ENCODE measurements at regions not wholly inside any gene's neighbourhood (a gene's known extent, or its start where the extent isn't known, plus 50 kb on each side); places are given as distances from the start of the nearest gene placed in this dataset.

GRCh38 chr12:118571730-118572129 is 195.4 kb downstream of the SUDS3 start:
- Histone ChIP-seq H3K9ac (ENCODE audit: low read length) (no peak overlapping the region), H3K9me3 (ENCODE audit: low read length) (peaks cover 3% of the 10 kb centered on the region), H4K20me1 (ENCODE audit: insufficient read depth) (no peaks in the 10 kb centered on the region), H3K4me3 (ENCODE audit: low read length) (no peak overlapping the region), H3K9me2 (ENCODE audit: insufficient read depth, low read length) (no peaks in the 10 kb centered on the region), H3K27me3 (ENCODE audit: insufficient read depth, low read depth, low read length) (no peaks in the 10 kb centered on the region), H3K27ac (ENCODE audit: low read length) (no peak overlapping the region), H3K79me2 (replicated peaks; ENCODE audit: insufficient read depth, low read length) (no peaks in the 10 kb centered on the region), H3K36me3 (ENCODE audit: insufficient read depth, low read length) (no peaks in the 10 kb centered on the region), H3K4me2 (ENCODE audit: low read length) (no peak overlapping the region), H2AFZ (ENCODE audit: low read depth, low read length) (no peak overlapping the region), H3F3A (ENCODE audit: insufficient read depth, low read length, poor library complexity, severe bottlenecking) (no peaks in the 10 kb centered on the region)
- TF ChIP-seq MXI1 (conservative IDR thresholded peaks at IDR 0.05; ENCODE audit: poor library complexity, severe bottlenecking), result no peak
- no peak for TF ChIP-seq TAF1 (IDR thresholded peaks at IDR 0.05; ENCODE audit: low read depth)
- TF ChIP-seq POLR2AphosphoS5 (IDR thresholded peaks at IDR 0.05), result no peak
- TF ChIP-seq REST (IDR thresholded peaks at IDR 0.05; ENCODE audit: borderline replicate concordance), result no peak
- TF ChIP-seq RAD21 (conservative IDR thresholded peaks at IDR 0.05), result no peak
- TF ChIP-seq EZH2 (IDR thresholded peaks at IDR 0.05; ENCODE audit: borderline replicate concordance, insufficient read depth, low read length, poor library complexity, severe bottlenecking), result no peak
- no peak for TF ChIP-seq CTCF (IDR thresholded peaks at IDR 0.05; ENCODE audit: poor library complexity, severe bottlenecking)
- TF ChIP-seq EP300 (conservative IDR thresholded peaks at IDR 0.05; ENCODE audit: poor library complexity, severe bottlenecking), result no peak
- no peak for TF ChIP-seq SMC3 (conservative IDR thresholded peaks at IDR 0.05; ENCODE audit: poor library complexity)

GRCh38 chr12:118574288-118574687 is 197.9 kb downstream of the SUDS3 start:
- H3K4me2 ChIP-seq (ENCODE audit: low read length), result no peak overlapping the region
- H2AFZ ChIP-seq (ENCODE audit: low read depth, low read length), result no peak overlapping the region
- no peaks in the 10 kb centered on the region for H3K36me3 ChIP-seq (ENCODE audit: insufficient read depth, low read length)
- no peaks in the 10 kb centered on the region for H3F3A ChIP-seq (ENCODE audit: insufficient read depth, low read length, poor library complexity, severe bottlenecking)
- H3K9me3 ChIP-seq (ENCODE audit: low read length), result peaks cover 3% of the 10 kb centered on the region
- no peaks in the 10 kb centered on the region for H3K9me2 ChIP-seq (ENCODE audit: insufficient read depth, low read length)
- no peaks in the 10 kb centered on the region for H3K79me2 ChIP-seq (replicated peaks; ENCODE audit: insufficient read depth, low read length)
- H3K27me3 ChIP-seq (ENCODE audit: insufficient read depth, low read depth, low read length), result no peaks in the 10 kb centered on the region
- H3K27ac ChIP-seq (ENCODE audit: low read length), result no peak overlapping the region
- H4K20me1 ChIP-seq (ENCODE audit: insufficient read depth), result no peaks in the 10 kb centered on the region
- no peak overlapping the region for H3K9ac ChIP-seq (ENCODE audit: low read length)
- no peak overlapping the region for H3K4me3 ChIP-seq (ENCODE audit: low read length)
- TF ChIP-seq REST (IDR thresholded peaks at IDR 0.05; ENCODE audit: borderline replicate concordance) (no peak), MXI1 (conservative IDR thresholded peaks at IDR 0.05; ENCODE audit: poor library complexity, severe bottlenecking) (no peak), EP300 (conservative IDR thresholded peaks at IDR 0.05; ENCODE audit: poor library complexity, severe bottlenecking) (no peak), RAD21 (conservative IDR thresholded peaks at IDR 0.05) (no peak), SMC3 (conservative IDR thresholded peaks at IDR 0.05; ENCODE audit: poor library complexity) (no peak), EZH2 (IDR thresholded peaks at IDR 0.05; ENCODE audit: borderline replicate concordance, insufficient read depth, low read length, poor library complexity, severe bottlenecking) (no peak), TAF1 (IDR thresholded peaks at IDR 0.05; ENCODE audit: low read depth) (no peak), POLR2AphosphoS5 (IDR thresholded peaks at IDR 0.05) (no peak), CTCF (IDR thresholded peaks at IDR 0.05; ENCODE audit: poor library complexity, severe bottlenecking) (no peak)
